IMR-90 (cell line): ENCODE measurements at regions not wholly inside any gene's neighbourhood (a gene's known extent, or its start where the extent isn't known, plus 50 kb on each side); places are given as distances from the start of the nearest gene placed in this dataset.

ENCODE experiments used
- CTCF ChIP-seq: conservative IDR thresholded peaks from 2 replicates; pipeline ENCODE4 v1.5.1; 2012; ENCODE audit warnings: mild to moderate bottlenecking, low read depth, low read length, improper control_type of control experiment
- MXI1 ChIP-seq: IDR thresholded peaks from 2 replicates; pipeline ENCODE4 v1.6.1; 2012; ENCODE audit warnings: low read depth, mild to moderate bottlenecking, low read length, moderate library complexity, borderline replicate concordance
- USF2 ChIP-seq: fragments of 150-350 bp; IDR thresholded peaks from 2 replicates; pipeline ENCODE4 v1.6.1; 2017; ENCODE audit warnings: mild to moderate bottlenecking, antibody characterized with exemption, low read length, low read depth

GRCh38 chr13:53844473-53845146 lies 816.0 kb downstream of the OLFM4 start:
- TF ChIP-seq MXI1 (no peak), CTCF (no peak), USF2 (no peak)
